ENCODE measurements at regions not wholly inside any gene's neighbourhood (a gene's known extent, or its start where the extent isn't known, plus 50 kb on each side); places are given as distances from the start of the nearest gene placed in this dataset.
"Not testable (repeated sequence)": the region's sequence is repeated elsewhere in the genome, so short reads cannot be mapped to it uniquely, and the experiment has no call there.

DNA sequence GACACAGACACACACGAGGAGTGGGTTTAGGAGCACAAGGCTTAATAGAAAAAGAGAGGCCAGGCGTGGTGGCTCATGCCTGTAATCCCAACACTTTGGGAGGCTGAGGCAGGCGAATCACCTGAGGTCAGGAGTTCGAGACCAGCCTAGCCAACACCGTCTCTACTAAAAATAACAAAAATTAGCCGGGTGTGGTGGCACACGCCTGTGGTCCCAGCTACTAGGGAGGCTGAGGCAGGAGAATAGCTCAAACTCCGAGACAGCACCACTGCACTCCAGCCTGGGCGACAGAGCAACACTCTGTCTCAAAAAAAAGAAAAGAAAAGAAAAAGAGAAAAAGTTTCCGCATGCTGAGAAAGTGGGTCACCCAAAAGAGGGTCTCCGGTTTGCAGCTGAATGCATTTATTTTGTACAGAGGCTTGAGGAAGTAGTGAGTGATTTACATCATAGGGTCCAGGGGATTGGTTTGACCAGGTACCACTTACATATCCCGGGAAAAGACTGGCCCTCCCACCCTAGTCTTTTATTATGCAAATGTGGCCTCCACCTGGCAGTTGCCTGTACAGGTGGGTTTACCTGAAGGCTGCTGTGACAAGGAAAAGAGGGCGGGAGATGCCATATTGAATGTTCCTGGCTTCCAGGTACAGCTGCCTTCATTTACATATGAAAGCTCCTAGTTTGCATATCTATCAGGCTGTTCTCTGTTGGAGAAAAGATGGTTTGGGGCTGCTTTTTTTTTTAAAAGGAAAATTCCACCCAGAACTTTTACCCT, 366.2 kb upstream of the GRAMD2B start:
- no peaks in the 10 kb centered on the region for H3K9me3 ChIP-seq (ENCODE audit: control insufficient read depth in 4 of 4, low read length in 3 of 4)
- H3K4me1 ChIP-seq (ENCODE audit: control insufficient read depth in 4 of 4, insufficient read depth in 4 of 4, low read length in 3 of 4), result no peaks in the 10 kb centered on the region
- no peaks in the 10 kb centered on the region for H3K27me3 ChIP-seq (ENCODE audit: control insufficient read depth in 4 of 4, insufficient read depth in 4 of 4, low read length in 3 of 4)
- H3K36me3 ChIP-seq (ENCODE audit: control insufficient read depth in 4 of 4, insufficient read depth in 3 of 4, low read depth in 1 of 4, low read length in 3 of 4), result no peaks in the 10 kb centered on the region
- H3K9ac ChIP-seq (ENCODE audit: low read depth in 1 of 2, low read length in 2 of 2), result no peak overlapping the region
- 77% methylated on average over 13 of the region's 13 CpGs for WGBS
- DNase-seq (ENCODE audit: low spot score), result no peak
- no peak overlapping the region for H3K4me3 ChIP-seq (ENCODE audit: low read depth in 1 of 3, low read length in 3 of 3)
- no peak overlapping the region for H3K27ac ChIP-seq (ENCODE audit: low read depth in 1 of 2, low read length in 2 of 2)
- TF ChIP-seq JUND (IDR thresholded peaks at IDR 0.05) (no peak), TAF1 (conservative IDR thresholded peaks at IDR 0.05) (no peak)
- TF ChIP-seq, protein P1, sequence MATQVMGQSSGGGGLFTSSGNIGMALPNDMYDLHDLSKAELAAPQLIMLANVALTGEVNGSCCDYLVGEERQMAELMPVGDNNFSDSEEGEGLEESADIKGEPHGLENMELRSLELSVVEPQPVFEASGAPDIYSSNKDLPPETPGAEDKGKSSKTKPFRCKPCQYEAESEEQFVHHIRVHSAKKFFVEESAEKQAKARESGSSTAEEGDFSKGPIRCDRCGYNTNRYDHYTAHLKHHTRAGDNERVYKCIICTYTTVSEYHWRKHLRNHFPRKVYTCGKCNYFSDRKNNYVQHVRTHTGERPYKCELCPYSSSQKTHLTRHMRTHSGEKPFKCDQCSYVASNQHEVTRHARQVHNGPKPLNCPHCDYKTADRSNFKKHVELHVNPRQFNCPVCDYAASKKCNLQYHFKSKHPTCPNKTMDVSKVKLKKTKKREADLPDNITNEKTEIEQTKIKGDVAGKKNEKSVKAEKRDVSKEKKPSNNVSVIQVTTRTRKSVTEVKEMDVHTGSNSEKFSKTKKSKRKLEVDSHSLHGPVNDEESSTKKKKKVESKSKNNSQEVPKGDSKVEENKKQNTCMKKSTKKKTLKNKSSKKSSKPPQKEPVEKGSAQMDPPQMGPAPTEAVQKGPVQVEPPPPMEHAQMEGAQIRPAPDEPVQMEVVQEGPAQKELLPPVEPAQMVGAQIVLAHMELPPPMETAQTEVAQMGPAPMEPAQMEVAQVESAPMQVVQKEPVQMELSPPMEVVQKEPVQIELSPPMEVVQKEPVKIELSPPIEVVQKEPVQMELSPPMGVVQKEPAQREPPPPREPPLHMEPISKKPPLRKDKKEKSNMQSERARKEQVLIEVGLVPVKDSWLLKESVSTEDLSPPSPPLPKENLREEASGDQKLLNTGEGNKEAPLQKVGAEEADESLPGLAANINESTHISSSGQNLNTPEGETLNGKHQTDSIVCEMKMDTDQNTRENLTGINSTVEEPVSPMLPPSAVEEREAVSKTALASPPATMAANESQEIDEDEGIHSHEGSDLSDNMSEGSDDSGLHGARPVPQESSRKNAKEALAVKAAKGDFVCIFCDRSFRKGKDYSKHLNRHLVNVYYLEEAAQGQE (IDR thresholded peaks at IDR 0.05), result no peak

DNA sequence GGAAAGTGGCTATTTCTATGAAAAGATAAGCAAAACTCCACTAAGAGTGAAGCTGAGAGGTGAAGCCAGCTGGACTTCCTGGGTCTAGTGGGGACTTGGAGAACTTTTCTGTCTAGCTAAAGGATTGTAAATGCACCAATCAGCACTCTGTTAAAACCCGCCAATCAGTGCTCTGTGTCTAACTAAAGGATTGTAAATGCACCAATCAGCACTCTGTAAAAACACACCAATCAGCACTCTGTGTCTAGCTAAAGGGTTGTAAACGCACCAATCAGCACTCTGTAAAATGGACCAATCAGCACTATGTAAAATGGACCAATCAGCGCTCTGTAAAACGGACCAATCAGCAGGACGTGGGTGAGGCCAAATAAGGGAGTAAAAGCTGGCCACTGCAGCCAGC, 364.8 kb upstream of the GRAMD2B start:
- H3K4me1 ChIP-seq (ENCODE audit: control insufficient read depth in 4 of 4, insufficient read depth in 4 of 4, low read length in 3 of 4); H3K9ac ChIP-seq (ENCODE audit: low read depth in 1 of 2, low read length in 2 of 2); H3K9me3 ChIP-seq (ENCODE audit: control insufficient read depth in 4 of 4, low read length in 3 of 4); DNase-seq (ENCODE audit: low spot score); H3K27ac ChIP-seq (ENCODE audit: low read depth in 1 of 2, low read length in 2 of 2); H3K36me3 ChIP-seq (ENCODE audit: control insufficient read depth in 4 of 4, insufficient read depth in 3 of 4, low read depth in 1 of 4, low read length in 3 of 4); H3K27me3 ChIP-seq (ENCODE audit: control insufficient read depth in 4 of 4, insufficient read depth in 4 of 4, low read length in 3 of 4); H3K4me3 ChIP-seq (ENCODE audit: low read depth in 1 of 3, low read length in 3 of 3): not testable (repeated sequence)
- WGBS, result 88% methylated on average over 5 of the region's 5 CpGs

DNA sequence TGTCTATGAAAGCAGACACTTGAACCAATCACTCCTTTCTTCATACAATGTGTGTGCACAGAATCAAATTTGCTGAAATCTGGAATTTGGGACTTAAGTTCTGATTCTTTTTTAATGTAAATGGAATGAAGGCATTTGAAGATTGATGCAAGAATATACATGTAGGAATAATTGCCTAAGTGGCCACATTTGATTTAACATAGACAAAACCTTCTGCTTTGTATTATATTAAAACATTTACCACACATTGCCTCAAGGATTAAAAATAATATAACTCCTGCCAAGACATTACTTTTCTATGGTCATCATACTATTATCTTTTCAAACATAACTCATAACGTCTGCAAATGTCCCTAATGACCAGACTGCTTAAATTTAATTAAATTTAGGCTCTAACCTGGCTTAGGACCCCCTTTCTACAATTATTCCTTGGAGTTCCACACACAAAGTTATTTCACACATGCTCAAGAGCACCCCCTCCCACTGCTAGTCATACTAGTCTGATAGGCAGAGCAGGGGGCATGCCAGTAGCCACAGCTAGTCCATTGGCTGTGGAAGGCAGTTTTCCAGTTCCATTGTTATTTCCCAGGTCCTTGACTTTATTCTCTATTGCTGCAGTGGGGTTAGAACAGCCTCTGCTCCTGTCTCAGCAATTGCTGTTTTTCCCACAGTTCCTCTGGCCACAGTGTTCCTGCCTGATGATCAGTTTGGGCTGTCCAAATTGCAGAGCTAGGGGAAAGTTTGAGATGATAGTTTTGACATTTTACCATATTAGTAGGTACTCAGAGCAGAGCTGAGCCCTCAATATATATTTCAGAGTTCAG, 360.6 kb upstream of the GRAMD2B start:
- Histone ChIP-seq H3K4me1 (ENCODE audit: control insufficient read depth in 4 of 4, insufficient read depth in 4 of 4, low read length in 3 of 4) (no peaks in the 10 kb centered on the region), H3K36me3 (ENCODE audit: control insufficient read depth in 4 of 4, insufficient read depth in 3 of 4, low read depth in 1 of 4, low read length in 3 of 4) (no peaks in the 10 kb centered on the region), H3K4me3 (ENCODE audit: low read depth in 1 of 3, low read length in 3 of 3) (no peak overlapping the region), H3K27me3 (ENCODE audit: control insufficient read depth in 4 of 4, insufficient read depth in 4 of 4, low read length in 3 of 4) (no peaks in the 10 kb centered on the region), H3K9ac (ENCODE audit: low read depth in 1 of 2, low read length in 2 of 2) (no peak overlapping the region), H3K9me3 (ENCODE audit: control insufficient read depth in 4 of 4, low read length in 3 of 4) (no peaks in the 10 kb centered on the region), H3K27ac (ENCODE audit: low read depth in 1 of 2, low read length in 2 of 2) (no peak overlapping the region)
- DNase-seq (ENCODE audit: low spot score), result no peak
- TF ChIP-seq RXRA (IDR thresholded peaks at IDR 0.05) (no peak), NR2F2 (IDR thresholded peaks at IDR 0.05) (no peak), SP1 (IDR thresholded peaks at IDR 0.05) (no peak), YY1 (IDR thresholded peaks at IDR 0.05) (no peak), FOXA1 (IDR thresholded peaks at IDR 0.05) (no peak), EGR1 (IDR thresholded peaks at IDR 0.05; ENCODE audit: low read depth in 2 of 2) (no peak), GABPA (IDR thresholded peaks at IDR 0.05 in 1 of 2, conservative IDR thresholded peaks at IDR 0.05 in 1 of 2) (no peak), HNF4G (IDR thresholded peaks at IDR 0.05) (no peak), RAD21 (IDR thresholded peaks at IDR 0.05) (no peak), FOXA2 (IDR thresholded peaks at IDR 0.05) (no peak), TAF1 (conservative IDR thresholded peaks at IDR 0.05) (no peak)
- TF ChIP-seq, protein P1 (IDR thresholded peaks at IDR 0.05), result no peak
- TF ChIP-seq, protein P2, sequence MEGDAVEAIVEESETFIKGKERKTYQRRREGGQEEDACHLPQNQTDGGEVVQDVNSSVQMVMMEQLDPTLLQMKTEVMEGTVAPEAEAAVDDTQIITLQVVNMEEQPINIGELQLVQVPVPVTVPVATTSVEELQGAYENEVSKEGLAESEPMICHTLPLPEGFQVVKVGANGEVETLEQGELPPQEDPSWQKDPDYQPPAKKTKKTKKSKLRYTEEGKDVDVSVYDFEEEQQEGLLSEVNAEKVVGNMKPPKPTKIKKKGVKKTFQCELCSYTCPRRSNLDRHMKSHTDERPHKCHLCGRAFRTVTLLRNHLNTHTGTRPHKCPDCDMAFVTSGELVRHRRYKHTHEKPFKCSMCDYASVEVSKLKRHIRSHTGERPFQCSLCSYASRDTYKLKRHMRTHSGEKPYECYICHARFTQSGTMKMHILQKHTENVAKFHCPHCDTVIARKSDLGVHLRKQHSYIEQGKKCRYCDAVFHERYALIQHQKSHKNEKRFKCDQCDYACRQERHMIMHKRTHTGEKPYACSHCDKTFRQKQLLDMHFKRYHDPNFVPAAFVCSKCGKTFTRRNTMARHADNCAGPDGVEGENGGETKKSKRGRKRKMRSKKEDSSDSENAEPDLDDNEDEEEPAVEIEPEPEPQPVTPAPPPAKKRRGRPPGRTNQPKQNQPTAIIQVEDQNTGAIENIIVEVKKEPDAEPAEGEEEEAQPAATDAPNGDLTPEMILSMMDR (IDR thresholded peaks at IDR 0.05; ENCODE audit: low read depth, low read length, missing input control), result no peak
- TF ChIP-seq, protein P3, sequence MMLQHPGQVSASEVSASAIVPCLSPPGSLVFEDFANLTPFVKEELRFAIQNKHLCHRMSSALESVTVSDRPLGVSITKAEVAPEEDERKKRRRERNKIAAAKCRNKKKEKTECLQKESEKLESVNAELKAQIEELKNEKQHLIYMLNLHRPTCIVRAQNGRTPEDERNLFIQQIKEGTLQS (IDR thresholded peaks at IDR 0.05), result no peak
- 0% methylated on average over 1 of the region's 1 CpG for WGBS

Measured in liver (tissue), 8 donors.